RPMI8226 (cell line): ENCODE measurements at regions not wholly inside any gene's neighbourhood (a gene's known extent, or its start where the extent isn't known, plus 50 kb on each side); places are given as distances from the start of the nearest gene placed in this dataset.
"Not testable (repeated sequence)": the region's sequence is repeated elsewhere in the genome, so short reads cannot be mapped to it uniquely, and the experiment has no call there.

Experiments
- DNase-seq: peaks from one replicate; pipeline ENCODE4 v3.0.0-alpha.2; 2015

DNA sequence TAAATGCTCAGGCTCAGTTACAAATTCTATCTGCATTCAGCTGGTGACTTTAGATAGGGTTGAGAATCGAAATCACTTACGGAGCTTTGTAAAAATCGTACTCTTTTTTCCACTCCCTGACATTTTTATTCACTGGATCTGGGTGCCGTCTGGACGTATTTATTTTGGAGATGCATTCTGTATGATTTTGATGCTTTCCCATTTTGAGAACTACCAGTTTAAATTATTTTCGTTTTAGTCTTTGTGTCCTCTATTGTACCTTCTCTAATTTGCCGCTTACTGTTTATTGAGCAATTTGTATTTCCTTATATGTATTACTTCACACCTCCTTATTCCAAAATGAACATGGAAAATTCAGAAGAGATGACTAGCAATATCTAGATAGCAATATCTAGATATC lies 96.2 kb downstream of the FASLG start:
- no peak for DNase-seq

DNA sequence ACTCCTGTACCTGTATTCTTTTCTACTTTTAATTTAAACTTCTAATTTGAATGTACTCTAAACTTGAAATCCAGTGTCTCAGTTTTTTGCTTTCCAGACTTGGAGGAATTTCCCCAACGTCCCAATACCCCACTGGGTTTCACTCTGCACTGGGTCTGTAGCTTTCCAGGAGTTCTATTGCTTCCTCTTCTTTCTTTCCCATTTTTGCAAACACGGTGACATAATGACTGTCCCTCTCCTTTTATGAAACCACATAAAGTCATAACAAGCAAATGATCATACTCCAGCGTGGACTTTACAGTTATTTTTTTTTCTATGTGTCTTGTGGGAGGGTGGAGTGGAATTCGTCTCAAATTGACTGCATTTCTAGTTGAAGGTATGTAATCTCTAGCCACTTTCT lies 97.1 kb downstream of the FASLG start:
- no peak for DNase-seq

GRCh38 chr1:172758259-172758658 lies 99.4 kb downstream of the FASLG start:
- DNase-seq: no peak

- DNase-seq: no peak
Observed at GRCh38 chr1:172760121-172760520, 101.2 kb downstream of the FASLG start.

- no peak for DNase-seq
Observed at GRCh38 chr1:172761581-172762486, 102.9 kb downstream of the FASLG start.

GRCh38 chr1:172763057-172763456 lies 104.2 kb downstream of the FASLG start:
- DNase-seq: no peak

DNA sequence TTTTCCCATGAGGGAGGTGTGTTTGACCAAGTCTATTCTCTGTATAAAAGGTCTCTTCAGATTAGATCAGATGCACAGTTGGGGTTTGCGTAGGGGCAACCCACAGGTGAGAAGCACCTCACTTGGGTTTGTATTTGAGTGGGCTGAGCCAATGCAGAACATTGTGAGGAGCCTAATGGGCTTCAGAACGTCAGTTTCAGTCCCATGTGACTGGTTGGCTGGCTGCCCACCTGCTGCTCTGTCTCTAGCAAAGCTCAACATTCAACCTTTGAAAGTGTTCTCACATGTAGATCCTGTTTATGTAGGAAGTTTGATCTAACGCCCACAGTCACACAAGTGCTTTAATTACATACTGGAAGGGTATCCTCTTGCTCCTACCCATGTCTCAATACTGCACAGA lies 105.5 kb downstream of the FASLG start:
- peak; percentile 47 for DNase-seq

DNA sequence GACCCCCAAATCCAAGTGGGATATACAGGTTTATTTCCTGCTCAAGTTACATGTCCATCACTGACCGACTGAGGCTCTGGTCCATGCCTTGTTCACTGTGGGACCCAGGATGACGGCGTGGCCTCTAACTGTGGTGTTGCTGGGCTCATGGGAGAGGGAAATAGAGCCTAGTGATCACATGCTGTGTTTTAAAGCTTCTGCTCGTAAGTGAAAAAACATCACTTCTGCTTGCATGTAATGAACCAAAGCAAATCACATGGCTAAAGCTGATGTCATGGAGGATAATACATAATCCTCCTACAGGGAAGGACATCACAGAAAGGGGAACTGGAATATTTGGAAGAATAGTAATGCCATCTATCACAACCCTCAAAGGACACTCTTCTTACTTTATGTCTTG lies 107.6 kb downstream of the FASLG start:
- DNase-seq: no peak

GRCh38 chr1:172770071-172770470 lies 111.2 kb downstream of the FASLG start:
- DNase-seq: no peak

- DNase-seq: no peak
Observed at GRCh38 chr1:172774561-172774960, 115.7 kb downstream of the FASLG start.

DNA sequence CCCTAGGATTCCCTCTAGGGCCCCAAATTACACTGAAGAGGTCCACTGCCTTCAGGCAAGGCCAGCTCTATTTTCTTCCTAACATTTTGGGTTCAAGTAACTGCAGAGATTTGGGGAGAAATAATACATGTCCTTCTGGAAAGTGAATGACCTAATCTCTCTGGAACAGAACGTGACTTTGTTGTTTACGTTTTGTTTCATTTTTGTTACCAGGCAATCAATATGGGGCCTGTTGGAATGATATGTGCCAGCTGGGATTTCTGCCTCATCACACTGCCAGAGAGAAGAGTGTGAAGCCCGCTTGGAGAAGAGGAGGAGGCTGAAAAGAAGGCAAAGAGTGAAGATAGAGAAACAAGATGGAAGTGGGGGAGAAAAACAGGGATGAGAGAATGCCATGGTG lies 116.7 kb downstream of the FASLG start:
- no peak for DNase-seq

DNA sequence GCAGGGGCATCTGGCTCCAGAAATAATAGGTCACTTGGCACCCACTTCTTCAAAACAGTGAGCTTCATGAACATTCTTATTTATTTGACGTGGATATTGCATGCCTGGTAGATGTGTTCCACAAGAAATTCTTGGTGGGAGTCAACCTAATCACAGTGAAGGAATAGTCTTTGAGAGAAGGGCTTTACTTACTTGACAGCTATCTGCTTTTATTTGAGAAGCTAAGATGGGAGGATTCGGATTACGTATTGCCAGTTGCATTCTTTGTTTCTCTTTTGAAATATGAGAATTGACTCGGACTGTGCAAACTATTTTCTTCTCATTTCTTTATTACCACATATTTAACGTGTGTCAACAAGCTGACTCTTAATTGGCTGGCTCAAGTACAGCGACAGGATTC lies 117.2 kb downstream of the FASLG start:
- DNase-seq: no peak

DNA sequence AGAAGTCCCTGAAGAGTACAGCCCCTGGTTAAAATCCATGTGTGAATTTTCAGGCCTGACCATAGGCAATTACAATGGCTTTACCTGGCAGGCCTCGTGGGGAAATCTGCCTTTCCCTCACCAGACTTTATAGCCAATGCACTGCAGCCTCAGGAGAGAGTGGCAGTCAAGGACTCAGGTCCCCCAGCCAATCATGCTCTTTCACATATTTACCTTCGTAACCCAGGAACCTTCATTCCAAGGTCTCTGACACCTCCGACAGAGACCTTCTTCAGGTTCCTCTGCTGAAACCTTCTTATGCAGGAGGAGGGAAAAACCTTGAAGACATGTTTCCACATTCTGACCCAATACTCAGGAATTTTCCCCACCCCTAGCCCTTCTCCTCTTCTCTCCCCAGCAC lies 118.9 kb downstream of the FASLG start:
- DNase-seq: no peak

DNA sequence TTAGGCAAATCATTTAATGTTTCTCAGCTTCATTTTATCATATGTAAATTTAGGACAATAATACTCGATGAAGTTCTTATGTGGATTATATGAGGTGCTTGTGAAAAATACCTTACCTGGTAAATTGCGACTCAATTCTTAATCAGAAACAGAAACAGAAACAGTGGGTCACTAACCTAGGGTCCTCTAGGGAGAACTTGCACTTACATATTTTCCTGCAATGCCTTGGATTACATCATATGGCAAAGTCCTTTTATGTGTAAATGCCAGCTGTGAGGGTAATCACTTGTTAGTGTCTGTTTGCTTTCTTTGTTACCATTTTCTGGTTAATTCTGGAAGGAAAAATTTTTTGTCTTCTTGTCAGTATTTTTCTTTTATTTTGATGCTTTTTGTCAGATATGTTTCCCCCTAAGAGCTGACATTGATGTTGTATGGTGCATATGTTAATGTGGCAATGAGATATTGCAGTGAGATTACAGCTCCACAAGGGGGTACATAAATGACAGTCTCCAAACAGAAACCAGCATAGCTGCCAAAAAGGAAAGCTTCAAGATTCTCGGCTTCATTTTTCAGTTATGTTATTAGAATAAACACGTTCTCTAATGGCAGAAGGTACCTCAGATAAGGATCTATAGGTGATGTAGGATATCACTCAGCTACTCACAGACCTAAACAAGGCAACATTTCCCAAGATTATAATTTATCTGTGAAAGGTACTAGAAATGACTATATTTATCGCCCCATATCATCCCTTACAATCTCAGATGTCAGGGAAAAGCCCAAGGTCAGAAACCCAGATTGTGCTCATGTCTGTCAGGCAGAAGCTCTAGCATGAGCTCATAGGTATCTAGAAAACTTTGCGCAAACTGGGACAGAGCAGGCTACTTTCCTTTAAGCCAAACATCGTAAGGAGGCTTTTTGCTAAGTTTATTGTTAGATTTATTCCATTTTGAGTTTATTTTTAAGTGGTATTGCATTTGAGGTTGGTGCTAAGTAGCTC lies 119.9 kb downstream of the FASLG start:
- peak; percentile 60 for DNase-seq

- no peak for DNase-seq
Observed at GRCh38 chr1:172779491-172779890, 120.6 kb downstream of the FASLG start.

GRCh38 chr1:172781513-172782140 lies 122.7 kb downstream of the FASLG start:
- DNase-seq: no peak

DNA sequence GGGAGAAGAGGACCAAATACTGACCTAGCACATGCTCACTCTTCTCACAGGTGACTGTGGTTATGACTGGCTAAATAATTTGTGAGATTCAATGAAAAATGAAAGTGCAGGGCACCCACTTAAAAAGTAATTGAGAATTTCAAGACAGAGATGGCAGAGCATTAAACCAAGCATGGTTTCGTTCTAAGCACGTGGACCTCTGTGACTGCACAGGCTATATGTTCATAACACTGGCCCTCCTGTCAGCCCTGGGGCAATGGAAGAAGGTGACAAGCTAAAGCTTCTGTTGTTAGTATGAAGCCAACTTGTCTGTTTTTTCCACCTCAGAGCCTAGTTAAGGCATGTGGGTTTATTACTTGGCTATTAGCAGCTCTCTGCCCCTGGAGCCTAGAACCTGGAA lies 130.9 kb downstream of the FASLG start:
- peak; percentile 56 for DNase-seq

GRCh38 chr1:172790245-172790644 lies 131.3 kb downstream of the FASLG start:
- no peak for DNase-seq

GRCh38 chr1:172793823-172794222 lies 134.9 kb downstream of the FASLG start:
- no peak for DNase-seq

DNA sequence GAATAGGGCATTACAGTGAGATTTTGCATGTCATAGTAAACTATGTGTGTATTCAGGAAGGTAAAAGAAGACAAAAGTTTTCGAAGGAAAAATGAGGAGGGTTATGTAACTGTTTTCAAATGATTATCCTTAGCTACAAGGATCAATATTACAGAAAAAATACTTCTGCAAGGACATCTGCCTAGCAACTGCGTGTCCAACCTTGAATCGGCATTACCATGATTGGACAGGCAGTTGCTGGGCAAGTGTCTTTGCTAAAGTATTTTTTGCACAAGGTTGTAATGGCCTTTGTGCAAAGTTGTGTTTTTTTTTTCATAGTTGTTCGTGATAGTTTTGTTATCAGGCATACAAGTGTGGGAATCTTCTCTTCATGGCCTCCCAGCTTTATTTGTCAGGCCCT lies 136.8 kb downstream of the FASLG start:
- DNase-seq: no peak

DNA sequence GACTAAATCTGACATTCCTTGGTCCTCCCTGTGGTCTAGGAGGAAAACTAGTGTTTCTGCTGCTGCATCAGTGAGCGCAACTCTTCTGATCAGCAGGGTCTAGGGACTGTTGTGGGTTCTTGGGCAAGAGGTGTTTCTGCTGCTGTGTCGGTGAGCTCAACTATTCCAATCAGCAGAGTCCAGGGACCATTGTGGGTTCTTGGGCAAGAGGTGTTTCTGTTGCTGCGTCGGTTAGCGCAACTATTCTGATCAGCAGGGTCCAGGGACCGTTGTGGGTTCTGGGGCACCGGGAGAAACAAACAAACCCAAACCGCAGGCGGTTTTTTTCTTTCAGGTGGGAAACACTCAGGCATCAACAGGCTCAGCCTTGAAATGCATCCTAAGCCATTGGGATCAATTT lies 140.9 kb downstream of the FASLG start:
- not testable (repeated sequence) for DNase-seq

GRCh38 chr1:172801771-172802322 lies 142.9 kb downstream of the FASLG start:
- no peak for DNase-seq

DNA sequence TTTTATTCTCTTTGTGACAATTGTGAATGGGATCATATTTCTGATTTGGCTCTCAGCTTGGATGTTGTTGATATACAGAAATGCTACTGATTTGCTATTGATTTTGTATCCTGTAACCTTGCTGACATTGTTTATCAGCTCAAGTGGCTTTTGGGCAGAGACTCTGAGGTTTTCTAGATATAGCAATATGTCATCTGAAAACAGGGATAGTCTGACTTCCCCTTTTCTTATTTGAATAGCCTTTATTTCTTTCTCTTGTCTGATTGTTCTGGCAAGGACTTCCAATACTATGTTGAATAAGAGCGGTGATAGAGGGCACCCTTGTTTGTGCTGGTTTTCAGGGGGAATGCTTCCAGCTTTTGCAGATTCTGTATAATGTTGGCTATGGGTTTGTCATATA lies 150.8 kb downstream of the FASLG start:
- DNase-seq: no peak
